K562 (cell line): ENCODE measurements at regions not wholly inside any gene's neighbourhood (a gene's known extent, or its start where the extent isn't known, plus 50 kb on each side); places are given as distances from the start of the nearest gene placed in this dataset.
"Not testable (repeated sequence)": the region's sequence is repeated elsewhere in the genome, so short reads cannot be mapped to it uniquely, and the experiment has no call there.

Source experiments
- ATAC-seq: fragments of 200-7000 bp; cut with Tn5 transposase; 3 replicates; pipeline ENCODE4 v1.9.1; 2020; ENCODE audit warnings: moderate library complexity
- BruUV-seq: library from RNA; stranded (reverse); fragments of 400-500 nt; replicated peaks from 2 replicates; lab custom pipeline; 2021; lab: Mats Ljungman, UMichigan
- CTCF ChIA-PET: fragments of 300-600 bp; formaldehyde crosslinking; extraction: SDS; loops from one replicate; lab custom pipeline; 2021; ENCODE audit warnings: low intra/inter-chr PET ratio; lab: Yijun Ruan, JAX
- POLR2A ChIA-PET: fragments of 300-600, 350-650 bp; sonication (Branson Sonifier 250); formaldehyde crosslinking; extraction: SDS; loops from one replicate; lab custom pipeline; 2021; ENCODE audit warnings: antibody characterized with exemption, inconsistent platforms; lab: Yijun Ruan, JAX
- DNase-seq, 4 experiments: peaks; one replicate each; pipeline versions ENCODE4 v3.0.0 to v3.0.0-alpha.2; 2011 to 2018; ENCODE audit warnings: low spot score in 3 of 4, mixed read lengths in 3 of 4; ENCODE audit errors: extremely low read depth in 1 of 4
- FAIRE-seq: peaks from 2 replicates; lab custom pipeline; 2011; peaks lifted over from hg19 to GRCh38; lab: Jason Lieb, UNC
- H2AFZ ChIP-seq: 2 replicates; pipeline ENCODE4 v1.6.0; 2011; ENCODE audit warnings: low read depth, low read length, control low read depth, inconsistent platforms
- H3K27ac ChIP-seq: fragments of 200-600 bp; 3 replicates; pipeline ENCODE4 v1.8.0; 2011; ENCODE audit warnings: low read depth, mild to moderate bottlenecking, control low read depth, inconsistent platforms, low read length, moderate library complexity, mixed read lengths; ENCODE audit errors: extremely low read depth
- H3K27me3 ChIP-seq, 2 experiments: fragments of 300-600 bp in 1 of 2; 2 replicates in 1 of 2; 3 replicates in 1 of 2; pipeline versions ENCODE4 v1.6.0 to v1.8.0; 2011; ENCODE audit warnings: inconsistent platforms in 2 of 2, low read length in 2 of 2, mild to moderate bottlenecking in 1 of 2, mixed read lengths in 1 of 2, moderate library complexity in 1 of 2; ENCODE audit not compliant: control insufficient read depth in 2 of 2, insufficient read depth in 2 of 2
- H3K36me3 ChIP-seq: fragments of 300-600 bp; 3 replicates; pipeline ENCODE4 v1.8.0; 2011; ENCODE audit warnings: mild to moderate bottlenecking, low read length, inconsistent platforms; ENCODE audit not compliant: control insufficient read depth, insufficient read depth
- H3K4me1 ChIP-seq, 2 experiments: fragments of 200-600 bp in 1 of 2; replicated peaks in 1 of 2; 2 replicates in 1 of 2; 3 replicates in 1 of 2; pipeline versions ENCODE4 v1.5.1 to v1.8.0; 2011; ENCODE audit warnings: inconsistent platforms in 2 of 2, low read length in 2 of 2, mild to moderate bottlenecking in 1 of 2, mixed read lengths in 1 of 2, moderate library complexity in 1 of 2; ENCODE audit not compliant: control insufficient read depth in 2 of 2, insufficient read depth in 2 of 2
- H3K4me2 ChIP-seq: 2 replicates; pipeline ENCODE4 v1.6.1; 2011; ENCODE audit warnings: low read length, control low read depth, inconsistent platforms, mixed read lengths; ENCODE audit not compliant: insufficient read depth
- H3K4me3 ChIP-seq: fragments of 200-600 bp; sonication (generic), shearing (Covaris generic); 2 replicates; pipeline ENCODE4 v1.5.1; 2016; ENCODE audit warnings: control low read depth, inconsistent platforms
- H3K79me2 ChIP-seq: fragments of 200-600 bp; 3 replicates; pipeline ENCODE4 v1.8.0; 2011; ENCODE audit warnings: low read length, inconsistent platforms; ENCODE audit not compliant: control insufficient read depth, insufficient read depth
- H3K9ac ChIP-seq, 2 experiments: 2 replicates each; pipeline versions ENCODE4 v1.6.0 to v1.6.1; 2011; ENCODE audit warnings: low read depth in 2 of 2, low read length in 2 of 2, control low read depth in 1 of 2, inconsistent platforms in 1 of 2, mild to moderate bottlenecking in 1 of 2, mixed read lengths in 1 of 2; ENCODE audit not compliant: insufficient read depth in 1 of 2
- H3K9me1 ChIP-seq: one replicate; pipeline ENCODE4 v1.6.0; 2011; ENCODE audit warnings: inconsistent platforms, mild to moderate bottlenecking, low read length, moderate library complexity; ENCODE audit not compliant: control insufficient read depth, insufficient read depth
- H3K9me3 ChIP-seq: replicated peaks from 2 replicates; pipeline ENCODE4 v1.5.1; 2011; ENCODE audit warnings: low read depth, low read length, inconsistent platforms; ENCODE audit not compliant: control insufficient read depth, insufficient read depth
- H4K20me1 ChIP-seq: replicated peaks from 2 replicates; pipeline ENCODE4 v1.6.1; 2011; ENCODE audit warnings: low read length, inconsistent platforms, mixed read lengths; ENCODE audit not compliant: control insufficient read depth, insufficient read depth
- BRCA1 ChIP-seq, 2 experiments: fragments of 450-650 bp in 1 of 2; sonication (generic) in 1 of 2; formaldehyde crosslinking in 1 of 2; IDR thresholded peaks; 2 replicates each; pipeline versions ENCODE4 v1.5.0 to v1.6.1; 2017 to 2020; ENCODE audit warnings: mild to moderate bottlenecking in 1 of 2, missing genetic modification reagents in 1 of 2
- CTBP1 ChIP-seq: fragments of 450-650 bp; IDR thresholded peaks from 2 replicates; pipeline ENCODE4 v1.6.1; 2016; ENCODE audit warnings: borderline replicate concordance
- ILK ChIP-seq: fragments of 450-650 bp; IDR thresholded peaks from 2 replicates; pipeline ENCODE4 v1.6.1; 2016; ENCODE audit warnings: missing genetic modification characterization, low read depth, mild to moderate bottlenecking, missing compliant biosample characterization, moderate library complexity, borderline replicate concordance
- JUN ChIP-seq, 2 experiments: sonication (generic) in 1 of 2; formaldehyde crosslinking in 1 of 2; IDR thresholded peaks; 2 replicates each; pipeline versions ENCODE4 v1.6.1 to v1.8.0; 2012 to 2022; ENCODE audit warnings: borderline replicate concordance in 2 of 2, mild to moderate bottlenecking in 2 of 2, improper control_type of control experiment in 1 of 2, low read depth in 1 of 2, low read length in 1 of 2, missing genetic modification reagents in 1 of 2
- NCOA2 ChIP-seq, 2 experiments: fragments of 450-650 bp; IDR thresholded peaks; 2 replicates each; pipeline ENCODE4 v1.6.1; 2018; ENCODE audit warnings: mild to moderate bottlenecking in 2 of 2, moderate library complexity in 1 of 2; ENCODE audit not compliant: partially characterized antibody in 2 of 2
- POLR3G ChIP-seq: IDR thresholded peaks from 2 replicates; pipeline ENCODE4 v1.6.1; 2011; ENCODE audit not compliant: insufficient read length, insufficient replicate concordance; ENCODE audit errors: extremely low read depth
- SRSF7 ChIP-seq: fragments of 200-400 bp; formaldehyde crosslinking; optimal IDR thresholded peaks from 2 replicates; pipeline ENCODE3; 2017; ENCODE audit warnings: mild to moderate bottlenecking, low read depth, low read length
- TCF7 ChIP-seq: sonication (generic); IDR thresholded peaks from 2 replicates; pipeline ENCODE4 v1.6.1; 2016; ENCODE audit warnings: antibody characterized with exemption, borderline replicate concordance
- ZMIZ1 ChIP-seq, 2 experiments: fragments of 150-350 bp in 1 of 2; IDR thresholded peaks; 2 replicates each; pipeline ENCODE4 v1.6.1; 2012 to 2016; ENCODE audit warnings: low read depth in 2 of 2, low read length in 2 of 2, mild to moderate bottlenecking in 1 of 2, moderate library complexity in 1 of 2
- ZNF232 ChIP-seq: sonication (generic); formaldehyde crosslinking; IDR thresholded peaks from 2 replicates; pipeline ENCODE4 v1.8.0; 2022; ENCODE audit warnings: mild to moderate bottlenecking, missing genetic modification reagents
- ZNF280B ChIP-seq: fragments of 250-450 bp; sonication (Bioruptor Pico); IDR thresholded peaks from 2 replicates; pipeline ENCODE4 v1.5.1; 2021; ENCODE audit warnings: mild to moderate bottlenecking
- ZNF316 ChIP-seq: fragments of 450-650 bp; IDR thresholded peaks from 2 replicates; pipeline ENCODE4 v1.6.1; 2016
- WGBS: fragments of 100-300 bp; shearing (Covaris generic); methylation state at CpG from one replicate; pipeline ENCODE4 v1.1.6; 2016; ENCODE audit warnings: low coverage, mixed read lengths; ENCODE audit not compliant: insufficient coverage; ENCODE audit errors: missing lambda C conversion rate; 5-methylcytosine and 5-hydroxymethylcytosine counted together
- in situ Hi-C: fragments of 300-500 bp; cut with MboI; formaldehyde crosslinking; loops from 4 replicates; pipeline ENCODE4 v1.15.0; 2018; ENCODE audit warnings: inconsistent platforms, mixed read lengths
- intact Hi-C: fragments of 100-400 bp; cut with micrococcal nuclease; formaldehyde crosslinking; loops from 2 replicates; pipeline ENCODE4 v1.14.2; 2022

- no peak for TF ChIP-seq ZMIZ1 (IDR thresholded peaks at IDR 0.05; ENCODE audit: low read depth in 2 of 2, low read length in 2 of 2)
- TF ChIP-seq CTBP1, result no peak
- no peak for TF ChIP-seq NCOA2 (IDR thresholded peaks at IDR 0.05; ENCODE audit: partially characterized antibody in 2 of 2)
- no peak for TF ChIP-seq POLR3G
- no peak for TF ChIP-seq ZNF232 (CRISPR knock-in tag)
- no peak for TF ChIP-seq ILK (tag)
- TF ChIP-seq BRCA1 (IDR thresholded peaks at IDR 0.05), result no peak
- TF ChIP-seq BRCA1 (CRISPR knock-in tag; IDR thresholded peaks at IDR 0.05), result no peak
- TF ChIP-seq ZNF316, result no peak
- TF ChIP-seq ZNF280B (CRISPR knock-in tag), result no peak
- no peak for TF ChIP-seq JUN (IDR thresholded peaks at IDR 0.05; ENCODE audit: borderline replicate concordance, low read depth, low read length)
- TF ChIP-seq JUN (CRISPR knock-in tag; IDR thresholded peaks at IDR 0.05; ENCODE audit: borderline replicate concordance), result no peak
- no peak for TF ChIP-seq TCF7
- TF ChIP-seq SRSF7, result no peak
Observed at GRCh38 chr2:66185497-66186054, 249.3 kb upstream of the MEIS1 start (continued).

GRCh38 chr2:66177128-66177796, 257.7 kb upstream of the MEIS1 start:
- H3K9me3 ChIP-seq, H3K9ac ChIP-seq, H3K4me2 ChIP-seq, H2AFZ ChIP-seq, H3K79me2 ChIP-seq, intact Hi-C loops, H3K4me1 ChIP-seq, H3K27ac ChIP-seq, ATAC-seq, H3K27me3 ChIP-seq, DNase-seq, BruUV-seq, H3K9me1 ChIP-seq, in situ Hi-C loops, FAIRE-seq, POLR2A ChIA-PET, CTCF ChIA-PET, H3K4me3 ChIP-seq, H4K20me1 ChIP-seq, H3K36me3 ChIP-seq: not testable (repeated sequence)
- WGBS, result 2% methylated on average over 21 of the region's 26 CpGs
